ENCODE measurements at regions not wholly inside any gene's neighbourhood (a gene's known extent, or its start where the extent isn't known, plus 50 kb on each side); places are given as distances from the start of the nearest gene placed in this dataset.

DNA sequence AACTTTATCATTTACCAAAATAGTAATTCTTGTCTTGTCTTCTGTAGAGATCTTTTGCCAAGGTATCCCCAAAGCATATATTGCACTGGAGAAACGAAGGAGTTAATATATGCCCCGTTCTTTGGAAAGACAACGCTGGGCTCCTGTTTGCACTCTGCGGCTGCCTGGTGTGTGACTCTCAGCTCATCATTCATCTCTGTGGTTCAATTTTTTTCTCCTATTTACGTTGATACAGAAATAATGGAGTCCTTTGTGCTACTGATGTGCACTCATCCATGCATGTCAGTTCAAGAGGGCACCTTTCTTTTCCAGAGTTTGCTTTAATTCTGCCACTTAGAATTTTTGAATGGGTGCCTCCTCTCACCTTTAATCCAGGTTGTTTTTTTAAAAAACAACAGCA lies 655.5 kb downstream of the DCDC2C start:
- H3K9ac ChIP-seq (ENCODE audit: low read depth, low read length, poor library complexity, severe bottlenecking): no peak overlapping the region
- TF ChIP-seq, protein P1, sequence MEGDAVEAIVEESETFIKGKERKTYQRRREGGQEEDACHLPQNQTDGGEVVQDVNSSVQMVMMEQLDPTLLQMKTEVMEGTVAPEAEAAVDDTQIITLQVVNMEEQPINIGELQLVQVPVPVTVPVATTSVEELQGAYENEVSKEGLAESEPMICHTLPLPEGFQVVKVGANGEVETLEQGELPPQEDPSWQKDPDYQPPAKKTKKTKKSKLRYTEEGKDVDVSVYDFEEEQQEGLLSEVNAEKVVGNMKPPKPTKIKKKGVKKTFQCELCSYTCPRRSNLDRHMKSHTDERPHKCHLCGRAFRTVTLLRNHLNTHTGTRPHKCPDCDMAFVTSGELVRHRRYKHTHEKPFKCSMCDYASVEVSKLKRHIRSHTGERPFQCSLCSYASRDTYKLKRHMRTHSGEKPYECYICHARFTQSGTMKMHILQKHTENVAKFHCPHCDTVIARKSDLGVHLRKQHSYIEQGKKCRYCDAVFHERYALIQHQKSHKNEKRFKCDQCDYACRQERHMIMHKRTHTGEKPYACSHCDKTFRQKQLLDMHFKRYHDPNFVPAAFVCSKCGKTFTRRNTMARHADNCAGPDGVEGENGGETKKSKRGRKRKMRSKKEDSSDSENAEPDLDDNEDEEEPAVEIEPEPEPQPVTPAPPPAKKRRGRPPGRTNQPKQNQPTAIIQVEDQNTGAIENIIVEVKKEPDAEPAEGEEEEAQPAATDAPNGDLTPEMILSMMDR (conservative IDR thresholded peaks at IDR 0.05; ENCODE audit: low read length): no peak
- TF ChIP-seq EZH2phosphoT487 (IDR thresholded peaks at IDR 0.05; ENCODE audit: borderline replicate concordance): no peak
- H4K20me1 ChIP-seq (ENCODE audit: insufficient read depth, low read length, poor library complexity, severe bottlenecking): no peaks in the 10 kb centered on the region
- no peak overlapping the region for H3K4me2 ChIP-seq (ENCODE audit: low read depth, low read length, poor library complexity, severe bottlenecking)
- H3K4me1 ChIP-seq (ENCODE audit: insufficient read depth, low read length, poor library complexity, severe bottlenecking): no peaks in the 10 kb centered on the region
- H3K27me3 ChIP-seq (ENCODE audit: insufficient read depth, low read length, poor library complexity, severe bottlenecking): no peaks in the 10 kb centered on the region
- H3F3A ChIP-seq (ENCODE audit: low read depth): no peaks in the 10 kb centered on the region
- no peaks in the 10 kb centered on the region for H3K36me3 ChIP-seq (ENCODE audit: insufficient read depth, low read length)
- no peak overlapping the region for H2AFZ ChIP-seq (ENCODE audit: low read length)
- no peaks in the 10 kb centered on the region for H3K9me3 ChIP-seq (ENCODE audit: insufficient read depth, low read depth, low read length)
- H3K79me2 ChIP-seq (ENCODE audit: insufficient read depth, low read length): no peaks in the 10 kb centered on the region
- no peaks in the 10 kb centered on the region for H3K9me2 ChIP-seq (replicated peaks; ENCODE audit: low read depth, low read length)
- H3K4me3 ChIP-seq (ENCODE audit: low read length, poor library complexity, severe bottlenecking): no peak overlapping the region

DNA sequence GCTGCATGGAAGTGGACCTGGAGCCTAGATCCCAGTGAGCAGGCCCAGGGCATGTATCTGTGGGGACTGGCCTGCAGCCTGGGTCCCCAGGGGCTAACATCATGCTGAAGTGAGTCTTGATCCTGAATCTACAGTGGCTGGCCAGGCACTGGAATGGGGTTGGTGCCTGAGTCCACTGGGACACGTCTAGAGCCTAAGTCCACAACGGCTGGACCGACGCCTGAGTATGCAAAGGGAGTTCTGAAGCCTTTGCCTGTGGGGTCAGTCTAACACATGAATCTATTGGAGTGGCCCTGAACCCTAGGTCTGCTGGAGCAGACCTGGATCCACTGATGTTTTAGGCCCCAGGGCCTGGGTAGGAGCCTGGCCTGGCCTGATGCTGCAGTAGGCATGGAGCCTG lies 665.5 kb downstream of the DCDC2C start:
- no peak overlapping the region for H3K9ac ChIP-seq (ENCODE audit: low read depth, low read length, poor library complexity, severe bottlenecking)
- TF ChIP-seq, protein P1 (conservative IDR thresholded peaks at IDR 0.05; ENCODE audit: low read length): no peak
- no peak for TF ChIP-seq EZH2phosphoT487 (IDR thresholded peaks at IDR 0.05; ENCODE audit: borderline replicate concordance)
- no peaks in the 10 kb centered on the region for H3K27me3 ChIP-seq (ENCODE audit: insufficient read depth, low read length, poor library complexity, severe bottlenecking)
- no peaks in the 10 kb centered on the region for H3K9me2 ChIP-seq (replicated peaks; ENCODE audit: low read depth, low read length)
- no peaks in the 10 kb centered on the region for H3K36me3 ChIP-seq (ENCODE audit: insufficient read depth, low read length)
- no peaks in the 10 kb centered on the region for H3F3A ChIP-seq (ENCODE audit: low read depth)
- no peak overlapping the region for H3K4me3 ChIP-seq (ENCODE audit: low read length, poor library complexity, severe bottlenecking)
- no peaks in the 10 kb centered on the region for H3K4me1 ChIP-seq (ENCODE audit: insufficient read depth, low read length, poor library complexity, severe bottlenecking)
- H3K9me3 ChIP-seq (ENCODE audit: insufficient read depth, low read depth, low read length): peaks cover 2% of the 10 kb centered on the region; the same call in 1 of the 2 replicates
- no peaks in the 10 kb centered on the region for H4K20me1 ChIP-seq (ENCODE audit: insufficient read depth, low read length, poor library complexity, severe bottlenecking)
- no peak overlapping the region for H2AFZ ChIP-seq (ENCODE audit: low read length)
- no peak overlapping the region for H3K4me2 ChIP-seq (ENCODE audit: low read depth, low read length, poor library complexity, severe bottlenecking)
- no peaks in the 10 kb centered on the region for H3K79me2 ChIP-seq (ENCODE audit: insufficient read depth, low read length)

DNA sequence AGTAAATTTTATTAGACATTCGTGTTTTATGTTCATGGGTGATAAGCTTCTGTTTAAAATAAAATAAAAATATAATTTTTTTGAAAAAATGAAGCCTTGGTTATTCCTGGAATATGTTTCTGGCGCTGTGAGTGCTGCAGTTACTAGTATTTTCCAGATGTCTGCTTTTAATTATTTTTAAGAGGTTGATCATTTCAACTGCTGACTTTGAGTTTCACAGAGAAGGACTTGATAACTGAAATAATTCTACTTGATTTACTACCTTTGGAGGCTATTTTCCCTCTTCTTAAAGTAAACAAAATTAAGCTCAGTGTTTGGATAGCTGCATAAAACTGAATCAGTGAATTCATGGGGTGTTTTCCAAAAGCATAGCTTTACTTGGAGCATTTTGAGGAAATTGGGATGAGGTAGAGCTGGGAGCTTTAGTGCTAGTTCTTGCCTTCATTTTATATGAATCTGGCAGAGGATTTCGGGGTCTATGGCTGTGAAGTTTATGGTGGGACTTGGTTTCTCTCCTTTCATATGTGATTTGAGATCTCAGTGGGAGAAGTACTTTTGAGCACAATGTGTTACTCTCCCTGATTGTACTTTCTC lies 666.5 kb downstream of the DCDC2C start:
- H3F3A ChIP-seq (ENCODE audit: low read depth): no peaks in the 10 kb centered on the region
- no peak for TF ChIP-seq EZH2phosphoT487 (IDR thresholded peaks at IDR 0.05; ENCODE audit: borderline replicate concordance)
- TF ChIP-seq, protein P1 (conservative IDR thresholded peaks at IDR 0.05; ENCODE audit: low read length): no peak
- no peak overlapping the region for H2AFZ ChIP-seq (ENCODE audit: low read length)
- no peaks in the 10 kb centered on the region for H3K36me3 ChIP-seq (ENCODE audit: insufficient read depth, low read length)
- no peak overlapping the region for H3K4me2 ChIP-seq (ENCODE audit: low read depth, low read length, poor library complexity, severe bottlenecking)
- no peaks in the 10 kb centered on the region for H3K4me1 ChIP-seq (ENCODE audit: insufficient read depth, low read length, poor library complexity, severe bottlenecking)
- no peaks in the 10 kb centered on the region for H4K20me1 ChIP-seq (ENCODE audit: insufficient read depth, low read length, poor library complexity, severe bottlenecking)
- H3K9ac ChIP-seq (ENCODE audit: low read depth, low read length, poor library complexity, severe bottlenecking): no peak overlapping the region
- no peaks in the 10 kb centered on the region for H3K27me3 ChIP-seq (ENCODE audit: insufficient read depth, low read length, poor library complexity, severe bottlenecking)
- no peaks in the 10 kb centered on the region for H3K9me2 ChIP-seq (replicated peaks; ENCODE audit: low read depth, low read length)
- peaks cover 2% of the 10 kb centered on the region; the same call in 1 of the 2 replicates for H3K9me3 ChIP-seq (ENCODE audit: insufficient read depth, low read depth, low read length)
- no peaks in the 10 kb centered on the region for H3K79me2 ChIP-seq (ENCODE audit: insufficient read depth, low read length)
- no peak overlapping the region for H3K4me3 ChIP-seq (ENCODE audit: low read length, poor library complexity, severe bottlenecking)
